OCI-M1 (cell line): ENCODE measurements at regions not wholly inside any gene's neighbourhood (a gene's known extent, or its start where the extent isn't known, plus 50 kb on each side); places are given as distances from the start of the nearest gene placed in this dataset.
"Not testable (repeated sequence)": the region's sequence is repeated elsewhere in the genome, so short reads cannot be mapped to it uniquely, and the experiment has no call there.

Experiments
- DNase-seq: peaks from one replicate; lab custom pipeline; 2025; lab: John Stamatoyannopoulos, UW

DNA sequence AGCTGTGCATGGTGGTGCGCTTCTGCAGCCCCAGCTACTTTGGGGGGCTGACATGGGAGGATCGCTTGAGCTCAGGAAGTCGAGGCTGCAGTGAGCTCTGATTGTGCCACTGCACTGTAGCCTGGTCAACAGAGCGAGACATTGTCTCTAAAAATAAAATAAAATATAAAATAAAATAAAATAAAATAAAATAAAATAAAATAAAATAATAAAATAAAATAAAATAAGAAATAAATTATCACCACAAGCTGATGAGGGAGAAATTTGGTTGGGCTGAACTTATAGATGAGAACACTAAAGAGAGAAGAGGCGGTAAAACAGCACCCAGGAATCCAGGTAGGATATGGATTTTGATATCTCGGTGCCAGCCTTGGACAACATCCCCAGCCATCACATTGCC is 933.7 kb downstream of the NLGN4X start:
- DNase-seq: no peak

DNA sequence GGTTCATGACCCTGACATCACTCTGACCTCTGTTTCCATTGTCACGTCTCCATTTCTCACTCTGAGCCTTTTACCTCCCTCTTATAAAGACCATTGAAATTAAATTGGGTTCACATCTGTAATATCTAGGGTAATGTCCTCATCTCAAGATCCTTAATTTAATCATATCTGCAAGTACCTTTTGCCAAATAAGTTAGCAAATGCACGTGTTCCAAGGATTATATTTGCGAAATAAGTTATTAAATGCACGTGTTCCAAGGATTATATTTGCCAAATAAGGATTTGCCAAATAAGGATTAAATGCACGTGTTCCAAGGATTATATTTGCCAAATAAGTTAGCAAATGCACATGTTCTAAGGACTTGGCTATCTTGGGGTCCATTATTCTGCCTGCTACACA is 938.0 kb downstream of the NLGN4X start:
- DNase-seq: no peak

DNA sequence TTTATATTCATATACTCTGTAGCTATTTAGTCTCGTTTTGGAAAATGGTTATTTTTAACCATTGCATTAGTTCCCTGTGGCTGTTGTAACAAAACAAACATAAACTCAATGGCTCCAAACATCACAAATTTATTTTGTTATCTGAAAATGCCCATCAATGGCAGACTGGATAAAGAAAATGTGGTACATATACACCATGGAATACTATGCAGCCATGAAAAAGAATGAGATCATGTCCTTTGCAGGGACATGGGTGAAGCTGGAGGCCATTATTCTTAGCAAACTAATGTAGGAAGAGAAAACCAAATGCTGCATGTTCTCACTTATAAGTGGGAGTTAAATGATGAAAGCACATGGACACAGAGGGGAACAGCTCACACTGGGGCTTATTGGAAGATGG is 938.7 kb downstream of the NLGN4X start:
- not testable (repeated sequence) for DNase-seq

DNA sequence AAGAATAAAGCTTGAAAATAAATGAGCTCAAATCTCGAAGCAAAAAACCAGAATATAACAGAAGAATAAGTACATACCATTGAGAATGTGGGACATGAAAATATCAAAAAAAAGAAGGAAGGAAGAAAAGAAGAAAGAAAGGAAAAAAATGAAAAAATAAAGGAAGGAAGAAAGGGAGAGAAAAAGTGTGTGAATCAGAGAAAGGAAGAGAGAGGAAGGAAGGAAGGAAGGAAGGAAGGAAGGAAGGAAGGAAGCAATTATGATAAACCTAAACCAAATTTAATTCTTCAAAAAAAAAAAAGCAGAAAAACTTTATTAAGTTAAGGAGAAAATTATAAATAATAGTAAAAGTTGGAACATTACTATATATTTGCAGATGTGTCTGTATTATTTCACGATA is 949.8 kb downstream of the NLGN4X start:
- no peak for DNase-seq

DNA sequence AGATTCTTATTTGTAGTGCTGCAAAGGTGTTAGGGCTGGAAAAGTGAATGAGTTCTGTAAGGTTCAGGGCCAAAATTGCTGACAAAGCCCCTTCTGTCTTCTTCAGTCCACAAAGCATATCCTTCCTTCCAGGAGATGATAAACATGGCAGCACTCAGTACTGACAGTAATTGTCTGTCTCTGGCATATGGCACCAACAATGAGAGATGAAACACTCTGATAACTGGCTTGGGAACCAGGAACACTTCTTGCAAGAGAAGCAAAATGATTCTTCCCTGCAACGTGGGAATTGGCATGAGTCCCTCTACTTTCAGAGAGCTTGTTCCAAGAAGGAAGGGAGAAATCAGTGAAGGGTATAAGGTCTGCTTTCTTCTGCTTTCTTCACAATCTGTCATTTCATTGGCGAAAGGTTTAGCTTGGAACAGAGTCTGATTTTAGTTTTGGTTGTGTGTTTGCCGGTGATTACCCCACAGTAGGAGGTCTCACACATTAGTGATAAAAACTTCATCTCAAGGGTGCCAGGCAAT is 963.3 kb downstream of the NLGN4X start:
- no peak for DNase-seq

DNA sequence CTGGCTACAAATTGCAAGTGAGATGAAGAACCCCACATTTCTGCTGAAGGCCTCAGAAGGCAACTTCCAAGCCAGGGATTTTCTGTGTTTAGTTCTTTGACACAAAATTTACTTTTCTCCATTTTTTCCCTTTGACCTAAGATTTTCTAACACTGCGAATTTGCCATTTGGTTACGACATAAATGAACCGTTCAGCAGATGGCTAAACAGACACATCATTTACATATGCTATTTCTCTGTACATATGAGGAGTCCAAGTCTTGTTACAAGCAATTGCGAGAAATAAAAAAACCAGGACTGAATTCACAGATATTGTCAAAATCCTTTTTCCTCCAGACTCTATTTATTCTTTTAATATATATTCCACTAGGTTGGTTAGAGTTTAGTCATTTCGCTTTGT is 978.6 kb downstream of the NLGN4X start:
- no peak for DNase-seq

DNA sequence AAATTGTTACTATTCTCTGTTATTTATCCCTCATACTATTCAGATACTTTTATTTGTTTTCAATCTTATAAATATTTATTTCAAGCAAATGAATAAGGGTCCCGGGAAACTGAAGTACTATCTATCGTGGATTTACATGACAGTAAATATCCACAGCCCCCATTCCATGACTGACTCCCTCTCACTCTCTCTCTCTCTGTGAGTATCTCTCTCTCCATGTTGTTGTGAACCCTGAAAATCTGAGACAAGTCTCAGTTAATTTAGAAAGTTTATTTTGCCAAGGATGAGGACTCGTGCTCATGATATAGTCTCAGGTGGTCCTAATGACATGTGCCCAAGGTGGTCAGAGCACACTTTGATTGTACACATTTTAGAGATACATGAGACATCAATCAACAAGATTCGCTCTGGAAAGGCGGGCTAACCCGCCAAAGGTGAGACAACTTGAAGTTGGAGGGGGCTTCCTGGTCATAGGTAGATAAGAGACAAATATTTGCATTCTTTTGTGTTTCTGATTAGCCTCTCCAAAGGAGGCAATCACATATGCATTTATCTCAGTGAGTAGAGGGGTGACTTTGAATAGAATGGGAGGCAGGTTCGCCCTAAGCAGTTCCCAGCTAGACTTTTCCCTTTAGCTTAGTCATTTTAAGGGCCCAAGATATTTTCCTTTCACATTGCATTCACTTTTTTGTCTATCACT is 986.4 kb downstream of the NLGN4X start:
- no peak for DNase-seq

DNA sequence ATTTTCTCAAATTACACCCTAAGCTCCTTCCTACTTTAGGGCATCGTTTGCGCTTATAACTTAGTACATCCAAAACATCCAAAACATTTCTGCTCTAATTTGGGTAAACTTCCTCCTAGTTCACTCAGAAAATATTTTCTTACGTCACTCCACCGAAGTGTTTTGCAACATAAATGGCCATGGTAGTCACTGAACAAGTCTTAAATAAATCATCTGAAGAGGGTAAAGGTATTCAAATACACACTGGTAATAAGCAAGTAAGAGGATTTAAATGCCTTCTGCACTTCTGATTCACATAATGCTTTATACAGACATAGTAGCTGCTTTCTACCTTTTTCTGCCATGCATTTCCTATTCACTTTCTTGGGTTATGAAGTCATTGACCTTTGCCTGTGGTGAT is 991.9 kb downstream of the NLGN4X start:
- DNase-seq: no peak

DNA sequence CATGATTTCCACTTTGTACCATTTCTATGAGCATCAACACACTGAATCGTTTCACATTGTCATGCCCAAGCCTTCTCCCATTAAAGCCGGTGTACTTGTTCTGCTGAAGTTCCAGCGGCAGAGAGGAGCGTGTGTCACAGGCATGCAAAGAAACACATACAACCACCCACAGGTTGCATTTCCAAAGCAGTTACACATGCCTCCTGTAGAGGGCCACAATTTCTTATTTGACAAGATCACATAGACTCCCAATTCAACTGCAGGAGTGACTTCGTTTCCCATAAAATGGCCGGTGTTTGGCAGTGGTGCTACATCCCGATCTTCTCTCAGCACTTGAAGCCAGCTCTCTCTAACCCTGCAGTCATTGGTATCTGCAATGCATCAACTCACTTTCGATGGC is 992.6 kb downstream of the NLGN4X start:
- peak; percentile 53 for DNase-seq

DNA sequence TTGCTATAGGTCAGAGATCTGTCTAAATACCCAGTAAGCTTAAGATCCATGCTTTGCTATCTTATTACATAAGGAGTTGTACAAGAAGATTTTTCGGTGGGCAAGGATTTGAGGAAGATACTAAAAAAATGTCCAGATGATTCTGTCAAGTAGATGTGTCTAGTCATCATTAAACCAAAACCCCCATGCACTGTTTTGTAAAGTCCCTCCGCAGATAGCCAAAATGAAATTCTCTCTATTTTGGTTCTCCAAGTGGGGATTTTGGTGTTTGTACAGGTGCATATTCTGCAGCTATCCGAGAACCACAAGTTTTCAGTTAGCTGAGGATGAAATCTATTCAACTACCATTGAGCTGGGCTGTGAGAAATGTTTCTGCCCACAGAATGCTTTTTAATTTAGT is 994.8 kb downstream of the NLGN4X start:
- no peak for DNase-seq

DNA sequence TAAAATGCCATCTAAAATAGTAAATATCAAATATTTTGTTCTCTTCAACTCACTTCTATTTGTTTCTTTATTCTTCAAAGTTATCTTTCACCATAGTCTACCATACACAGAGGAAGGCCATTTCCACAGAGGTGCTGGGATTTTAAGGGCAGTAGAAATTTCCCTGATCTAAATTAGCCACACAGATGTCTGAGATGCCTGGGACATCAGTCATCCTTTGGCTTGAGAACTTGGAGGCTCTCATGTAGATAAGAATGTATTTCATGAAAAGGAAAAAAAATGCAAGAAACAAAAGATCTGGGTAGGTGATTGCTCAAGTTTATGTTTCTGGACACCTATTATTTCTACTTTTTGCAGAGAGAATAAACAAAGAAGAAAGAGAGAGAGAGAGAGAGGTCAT is 1008.2 kb downstream of the NLGN4X start:
- DNase-seq: no peak

DNA sequence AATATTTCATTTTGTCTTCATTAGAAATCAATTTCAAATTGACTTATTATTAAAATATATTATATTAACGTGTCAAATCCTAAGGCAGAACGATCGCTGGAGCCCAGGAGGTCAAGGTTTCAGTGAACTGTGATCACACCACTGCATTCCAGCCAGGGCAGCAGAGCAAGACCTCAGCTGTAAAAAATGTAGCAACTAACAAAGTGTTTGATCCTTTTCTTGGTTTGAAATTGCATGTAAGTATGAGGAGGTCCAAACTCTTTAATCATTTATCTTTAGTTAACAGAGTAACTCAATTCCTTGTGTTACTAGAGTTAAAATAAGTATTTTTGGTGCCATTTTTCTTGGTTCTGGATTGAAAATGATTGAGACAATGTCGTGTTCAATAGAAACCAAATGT is 1033.9 kb downstream of the NLGN4X start:
- no peak for DNase-seq

DNA sequence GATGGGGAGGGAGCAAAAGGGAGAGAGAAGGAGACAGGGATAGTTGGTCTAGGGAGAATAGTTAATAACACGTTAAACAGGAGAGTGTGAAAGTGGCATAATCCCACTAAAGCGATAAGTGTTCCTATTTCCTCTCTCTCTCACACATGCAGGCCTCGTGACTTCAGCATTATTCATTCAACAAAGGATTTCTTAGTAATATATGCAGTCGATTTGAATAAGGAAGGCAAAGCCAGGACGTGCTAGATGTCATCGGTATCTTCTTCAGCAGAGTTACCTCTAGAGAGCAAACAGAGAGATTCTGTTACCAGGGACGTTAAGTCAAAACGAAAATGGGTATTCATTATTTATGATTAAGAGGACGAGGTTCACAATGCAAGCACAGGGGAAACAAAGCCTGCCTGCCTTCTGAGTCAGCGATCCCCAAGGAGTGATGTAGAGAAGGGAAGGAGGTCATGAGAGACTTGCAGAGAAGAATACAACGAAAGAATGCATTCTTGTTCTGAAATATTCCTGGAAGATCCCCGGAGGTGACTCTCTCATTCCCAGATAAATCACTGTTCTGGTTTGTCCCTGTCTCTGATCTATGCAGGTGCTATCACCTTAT is 1048.4 kb downstream of the NLGN4X start:
- peak; percentile 0 for DNase-seq

DNA sequence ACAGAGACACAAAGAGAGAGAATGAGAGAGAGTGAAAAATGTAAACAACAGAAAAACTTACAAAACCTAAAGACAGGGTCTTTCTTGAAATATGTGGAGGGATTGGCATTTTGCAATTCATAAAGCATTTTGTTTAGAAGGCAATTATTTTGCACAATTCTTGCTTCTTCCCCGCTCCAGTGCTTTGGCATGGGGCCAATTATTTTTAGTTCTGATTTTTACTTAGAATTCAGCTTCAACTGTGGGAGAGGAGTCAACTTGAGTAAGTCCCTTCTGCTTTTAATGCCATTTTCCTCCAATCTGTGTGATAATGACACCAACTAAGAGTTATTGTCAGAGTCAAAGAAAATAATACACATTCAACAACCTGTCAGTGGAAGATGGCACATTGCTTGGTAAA is 1051.9 kb downstream of the NLGN4X start:
- DNase-seq: peak; percentile 8

DNA sequence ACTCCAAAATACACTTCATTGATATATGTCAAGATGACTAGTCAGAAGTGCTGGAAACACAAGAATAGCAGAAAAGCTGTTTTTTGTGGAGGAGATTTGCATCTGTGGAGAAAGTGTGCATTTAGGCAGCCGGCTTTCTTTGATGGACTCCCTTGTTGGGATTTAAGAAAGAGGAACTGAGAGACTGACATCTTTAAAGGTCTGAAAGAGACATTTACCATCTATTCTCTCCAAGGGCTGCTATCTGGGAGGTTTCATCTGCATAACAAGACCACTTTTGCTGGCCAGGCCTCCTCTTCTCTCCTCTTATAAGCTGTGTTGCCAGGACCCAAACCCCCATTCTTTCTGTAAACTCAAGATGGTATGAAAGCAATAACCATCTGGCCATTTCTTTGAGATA is 1065.0 kb downstream of the NLGN4X start:
- no peak for DNase-seq

DNA sequence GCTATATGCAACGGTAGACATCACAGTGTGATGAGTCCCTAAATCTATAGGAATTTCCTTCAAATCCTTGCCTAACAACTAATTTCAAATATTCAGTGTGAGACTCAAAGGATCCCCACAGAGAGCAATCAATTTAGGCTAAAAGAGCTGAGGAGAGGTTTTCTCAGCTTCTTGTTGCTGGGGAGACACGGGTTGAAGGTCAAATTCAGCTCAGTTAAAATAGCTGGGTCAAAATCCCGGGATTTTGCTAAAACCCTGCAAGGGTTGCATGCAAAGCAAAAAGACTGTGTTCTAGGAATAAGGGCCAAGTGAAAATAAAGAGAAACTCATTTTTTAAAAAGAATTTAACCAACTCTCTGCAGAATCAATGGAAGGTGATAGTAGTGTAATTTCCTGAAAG is 1073.4 kb downstream of the NLGN4X start:
- DNase-seq: no peak

DNA sequence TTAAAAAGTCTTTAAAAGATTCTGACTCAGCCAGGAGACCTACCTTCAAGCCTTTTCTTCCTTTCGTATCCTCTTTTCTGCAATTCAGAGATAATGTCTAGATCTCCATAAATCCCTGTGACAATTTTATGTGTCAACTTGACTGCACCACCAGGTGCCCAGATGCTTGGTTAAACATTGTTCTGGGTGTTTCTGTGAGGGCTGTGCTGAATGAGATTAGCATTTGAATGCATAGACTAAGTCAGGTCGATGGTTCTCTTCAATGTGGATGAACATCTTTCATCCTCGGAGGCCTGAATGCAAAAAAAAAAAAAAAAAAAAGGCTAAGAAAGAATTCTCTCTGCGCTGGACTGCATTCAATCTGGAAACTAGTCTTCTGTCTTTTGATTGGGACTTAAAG is 1082.7 kb downstream of the NLGN4X start:
- no peak for DNase-seq

DNA sequence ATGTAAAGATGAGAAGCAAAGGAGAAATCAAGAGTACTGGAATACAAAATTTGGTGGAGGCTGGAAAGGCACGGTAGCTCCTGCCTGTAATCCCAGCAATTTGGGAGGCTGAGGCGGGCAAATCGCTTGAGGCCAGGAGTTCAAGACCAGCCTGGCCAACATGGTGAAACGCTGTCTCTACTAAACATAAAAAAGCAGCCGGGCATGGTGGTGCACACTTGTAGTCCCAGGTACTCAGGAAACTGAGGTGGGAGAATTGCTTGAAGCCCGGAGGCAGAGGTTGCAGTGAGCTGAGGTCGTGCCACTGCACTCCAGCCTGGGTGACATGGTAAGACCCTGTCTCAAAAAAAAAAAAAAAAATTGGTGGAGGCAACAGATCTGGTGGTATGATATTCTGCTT is 1086.0 kb downstream of the NLGN4X start:
- no peak for DNase-seq

DNA sequence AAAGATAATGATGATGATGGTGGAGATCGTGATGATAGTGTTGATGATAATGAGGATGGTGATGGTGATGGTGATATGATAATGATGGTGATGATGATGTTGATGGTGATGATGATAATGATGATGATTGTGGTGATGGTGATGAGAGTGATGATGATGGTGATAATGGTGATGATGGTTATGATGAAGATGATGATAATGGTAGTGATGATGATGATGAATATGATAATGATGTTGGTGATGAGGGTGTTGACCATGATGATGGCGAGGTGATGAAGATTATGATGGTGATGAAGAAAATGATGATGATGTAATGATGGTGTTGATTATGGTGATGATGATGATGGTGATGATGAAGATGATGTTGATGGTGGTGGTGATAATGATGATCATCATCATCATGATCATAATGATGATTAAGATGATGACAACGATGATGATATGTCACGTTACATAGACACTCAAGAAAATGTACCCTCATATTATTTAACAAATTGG is 1106.4 kb downstream of the NLGN4X start:
- no peak for DNase-seq

DNA sequence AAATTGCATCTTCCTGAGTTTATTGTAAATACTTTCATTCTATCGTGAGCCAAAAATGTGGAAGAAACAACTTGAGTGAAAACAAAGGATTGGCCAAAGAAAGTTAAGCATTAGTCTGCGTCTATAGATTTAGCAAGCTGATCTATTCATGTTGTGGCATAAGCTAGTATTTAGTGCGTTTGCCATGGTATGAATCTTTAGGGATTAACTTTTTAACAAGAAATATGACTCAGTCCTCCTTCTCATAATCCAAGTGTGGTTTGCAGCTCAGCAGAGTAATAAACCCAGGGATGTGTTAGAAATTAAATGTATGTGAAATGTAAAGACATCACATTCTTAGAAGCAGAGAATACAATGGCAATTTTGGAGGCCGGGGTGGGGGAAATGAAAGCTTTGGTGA is 1110.9 kb downstream of the NLGN4X start:
- DNase-seq: no peak

DNA sequence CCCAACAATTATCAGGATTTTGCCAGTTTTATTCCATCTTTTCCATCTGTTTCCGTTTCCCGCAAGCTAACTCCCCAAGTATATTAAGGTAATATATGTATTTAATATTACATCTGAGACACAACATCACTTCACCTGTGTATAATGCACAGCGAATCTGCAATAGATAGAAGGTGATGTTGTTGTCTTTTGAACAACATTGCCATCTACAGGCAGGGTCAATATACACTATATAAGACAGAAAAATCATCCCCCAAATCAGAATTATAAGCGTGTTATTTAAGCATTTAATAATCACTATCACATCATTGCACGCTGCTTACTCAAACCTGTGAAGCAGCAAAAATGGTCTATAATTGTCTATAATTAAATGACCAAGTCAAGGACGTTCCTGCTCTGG is 1115.5 kb downstream of the NLGN4X start:
- peak; percentile 60 for DNase-seq

DNA sequence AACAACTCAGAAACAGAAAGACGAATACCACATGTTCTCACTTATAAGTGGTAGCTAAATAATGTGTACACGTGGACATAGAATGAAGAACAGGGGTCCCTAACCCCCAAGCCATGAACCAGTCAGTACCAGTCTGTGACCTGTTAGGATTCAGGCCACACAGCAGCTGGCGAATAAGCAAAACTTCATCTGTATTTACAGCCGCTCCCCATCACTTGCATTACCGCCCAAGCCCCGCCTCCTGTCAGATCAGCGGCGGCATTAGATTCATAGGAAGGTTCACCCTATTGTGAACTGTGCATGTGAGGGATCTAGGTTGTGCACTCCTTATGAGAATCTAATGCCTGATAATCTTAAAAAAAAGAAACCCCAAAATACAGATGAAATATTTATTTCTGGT is 1128.7 kb downstream of the NLGN4X start:
- DNase-seq: no peak

DNA sequence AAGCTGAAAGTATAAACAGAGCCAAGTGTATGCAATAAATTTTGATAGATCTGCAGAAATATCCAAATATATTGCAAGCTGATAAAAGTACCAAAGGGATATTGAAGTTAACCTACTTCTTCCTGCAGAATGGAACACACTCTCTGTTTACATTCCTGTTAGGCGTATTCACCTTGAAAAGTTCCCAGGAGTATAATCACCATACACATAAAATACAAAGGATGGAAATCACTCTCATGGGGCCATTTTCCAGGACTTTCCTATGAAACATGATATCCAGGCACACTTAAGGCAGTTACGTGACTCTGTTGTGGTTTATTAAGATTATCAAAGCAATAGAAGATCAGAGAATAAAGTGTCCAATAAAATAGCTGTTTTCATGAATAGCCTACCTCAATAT is 1142.3 kb downstream of the NLGN4X start:
- DNase-seq: no peak

DNA sequence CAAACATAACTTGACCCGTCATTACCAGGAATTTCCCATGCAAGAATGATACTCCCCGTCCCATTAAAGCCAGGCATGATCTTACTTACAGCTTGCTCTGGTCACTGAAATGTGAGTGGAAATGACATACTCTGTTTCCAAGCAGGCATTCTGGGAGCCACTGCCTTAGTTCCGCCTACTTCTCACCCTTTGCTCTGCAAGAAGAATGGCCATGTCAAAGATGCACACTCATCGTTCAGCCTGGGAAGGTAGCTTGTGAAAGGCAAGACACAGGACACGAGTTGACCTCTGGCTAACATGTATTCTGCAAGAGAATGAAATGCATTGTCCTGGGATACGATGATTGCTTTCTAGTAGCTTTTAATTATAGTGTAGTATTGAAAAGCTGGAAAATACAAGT is 1144.4 kb downstream of the NLGN4X start:
- no peak for DNase-seq
